ENCODE measurements at regions not wholly inside any gene's neighbourhood (a gene's known extent, or its start where the extent isn't known, plus 50 kb on each side); places are given as distances from the start of the nearest gene placed in this dataset.

- no peak for TF ChIP-seq FOXM1 (IDR thresholded peaks at IDR 0.05; ENCODE audit: borderline replicate concordance, low read depth)
- TF ChIP-seq CEBPB (IDR thresholded peaks at IDR 0.05): no peak
- no peak for TF ChIP-seq RAD21 (IDR thresholded peaks at IDR 0.05; ENCODE audit: low read depth)
- no peak for TF ChIP-seq REST (IDR thresholded peaks at IDR 0.05; ENCODE audit: low read depth)
- TF ChIP-seq YY1 (IDR thresholded peaks at IDR 0.05; ENCODE audit: low read depth): no peak
- no peak for TF ChIP-seq MAX (IDR thresholded peaks at IDR 0.05)
- no peak for TF ChIP-seq TAF1 (IDR thresholded peaks at IDR 0.05; ENCODE audit: low read depth)
- no peak for TF ChIP-seq EP300 (IDR thresholded peaks at IDR 0.05; ENCODE audit: borderline replicate concordance)
- TF ChIP-seq ZBTB7A (IDR thresholded peaks at IDR 0.05; ENCODE audit: low read depth): no peak
- TF ChIP-seq NFIC (IDR thresholded peaks at IDR 0.05): no peak
- no peak for TF ChIP-seq EGR1 (IDR thresholded peaks at IDR 0.05)
- TF ChIP-seq CREB1 (IDR thresholded peaks at IDR 0.05; ENCODE audit: low read depth): no peak
These were observed 65.5 kb downstream of the FRMPD3 start for GRCh38 chrX:107514944-107515343.

Data from Ishikawa (cell line).